ENCODE measurements at regions not wholly inside any gene's neighbourhood (a gene's known extent, or its start where the extent isn't known, plus 50 kb on each side); places are given as distances from the start of the nearest gene placed in this dataset.

- H3K36me3 ChIP-seq (ENCODE audit: low read depth, missing control alignments), result no peaks in the 10 kb centered on the region
- no peak for DNase-seq
- no peaks in the 10 kb centered on the region for H3K9me3 ChIP-seq
- H3K27me3 ChIP-seq, result no peaks in the 10 kb centered on the region
- H3K4me1 ChIP-seq, result no peaks in the 10 kb centered on the region
- TF ChIP-seq CTCF (IDR thresholded peaks at IDR 0.05), result no peak
- TF ChIP-seq POLR2A (IDR thresholded peaks at IDR 0.05), result no peak
- intact Hi-C loops (cut with DNase I; ENCODE audit: low total_unique reads), result no loop called here
- WGBS, 2 donors, result 69 to 82% methylated on average over 9 of the region's 9 CpGs
- no peak overlapping the region for H3K4me3 ChIP-seq
- no peak overlapping the region for H3K27ac ChIP-seq
These were observed 223.9 kb upstream of the DAAM1 start for GRCh38 chr14:58964598-58964928.

GRCh38 chr14:58965601-58966000, 222.9 kb upstream of the DAAM1 start:
- Histone ChIP-seq H3K4me1 (peaks cover 7% of the 10 kb centered on the region), H3K27me3 (no peaks in the 10 kb centered on the region), H3K36me3 (ENCODE audit: low read depth, missing control alignments) (no peaks in the 10 kb centered on the region), H3K9me3 (no peaks in the 10 kb centered on the region), H3K27ac (no peak overlapping the region), H3K4me3 (no peak overlapping the region)
- DNase-seq, result no peak
- TF ChIP-seq POLR2A (IDR thresholded peaks at IDR 0.05) (no peak), CTCF (IDR thresholded peaks at IDR 0.05) (no peak)
- 60 to 70% methylated on average over 1 of the region's 1 CpG for WGBS, 2 donors
- intact Hi-C loops (cut with DNase I; ENCODE audit: low total_unique reads), result no loop called here

- no peak for DNase-seq
- no peak for TF ChIP-seq CTCF (IDR thresholded peaks at IDR 0.05)
- TF ChIP-seq POLR2A (IDR thresholded peaks at IDR 0.05), result no peak
- intact Hi-C loops (cut with DNase I; ENCODE audit: low total_unique reads), result no loop called here
- H3K27ac ChIP-seq, result no peak overlapping the region
- no peaks in the 10 kb centered on the region for H3K27me3 ChIP-seq
- H3K4me1 ChIP-seq, result peaks cover 7% of the 10 kb centered on the region
- H3K9me3 ChIP-seq, result no peaks in the 10 kb centered on the region
- H3K4me3 ChIP-seq, result no peak overlapping the region
- WGBS, 2 donors, result 68 to 69% methylated on average over 4 of the region's 4 CpGs
- H3K36me3 ChIP-seq (ENCODE audit: low read depth, missing control alignments), result no peaks in the 10 kb centered on the region
These were observed 221.5 kb upstream of the DAAM1 start for GRCh38 chr14:58966997-58967396.

- no peak overlapping the region for H3K4me3 ChIP-seq
- TF ChIP-seq CTCF (IDR thresholded peaks at IDR 0.05) (no peak), POLR2A (IDR thresholded peaks at IDR 0.05) (no peak)
- no peaks in the 10 kb centered on the region for H3K27me3 ChIP-seq
- intact Hi-C loops (cut with DNase I; ENCODE audit: low total_unique reads), result no loop called here
- no peak for DNase-seq
- peaks cover 7% of the 10 kb centered on the region for H3K4me1 ChIP-seq
- no peaks in the 10 kb centered on the region for H3K9me3 ChIP-seq
- no peak overlapping the region for H3K27ac ChIP-seq
- 68 to 70% methylated on average over 10 of the region's 10 CpGs for WGBS, 2 donors
- no peaks in the 10 kb centered on the region for H3K36me3 ChIP-seq (ENCODE audit: low read depth, missing control alignments)
These were observed 218.3 kb upstream of the DAAM1 start for GRCh38 chr14:58969951-58970751.
